22Rv1 (cell line): ENCODE measurements at regions not wholly inside any gene's neighbourhood (a gene's known extent, or its start where the extent isn't known, plus 50 kb on each side); places are given as distances from the start of the nearest gene placed in this dataset.

Experiments
- H3K27ac ChIP-seq: fragments of 450-650 bp; 2 replicates; pipeline ENCODE4 v1.5.1; 2017
- ZFX ChIP-seq: fragments of 450-650 bp; IDR thresholded peaks from 2 replicates; pipeline ENCODE4 v1.6.1; 2017; ENCODE audit warnings: antibody characterized with exemption, borderline replicate concordance
- TF ChIP-seq, protein P1 (sequence below): fragments of 450-650 bp; IDR thresholded peaks from 2 replicates; pipeline ENCODE4 v1.5.1; 2017; ENCODE audit warnings: mild to moderate bottlenecking

DNA sequence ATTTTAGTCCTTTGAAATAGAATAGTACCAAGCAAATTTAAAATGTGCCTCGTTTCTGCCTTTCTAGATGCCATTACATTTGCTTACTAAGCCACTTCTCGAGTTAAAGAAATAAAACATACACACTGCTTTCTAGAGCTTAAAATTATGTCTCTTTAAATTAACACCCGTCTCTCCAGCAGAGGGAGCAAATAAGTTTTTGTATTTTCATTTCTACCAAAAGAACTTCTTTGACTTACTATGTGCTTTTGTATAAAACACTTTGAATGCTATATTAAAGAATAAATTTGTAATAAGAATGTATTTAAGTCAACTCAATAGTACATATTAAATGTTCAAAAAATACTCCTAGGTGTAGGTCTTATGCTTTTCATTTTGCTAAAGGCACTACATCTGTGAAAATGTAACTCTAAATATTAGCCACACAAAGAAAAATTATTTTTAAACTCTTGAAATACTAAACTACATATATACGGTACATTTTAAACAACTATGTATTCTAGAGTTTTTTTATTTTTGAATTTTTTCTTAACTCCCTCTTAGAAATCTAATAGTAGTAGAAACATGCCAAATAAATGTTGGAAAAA, 269.3 kb upstream of the MIR17HG start:
- peak overlapping the region; percentile 44 for H3K27ac ChIP-seq
- TF ChIP-seq, protein P1, sequence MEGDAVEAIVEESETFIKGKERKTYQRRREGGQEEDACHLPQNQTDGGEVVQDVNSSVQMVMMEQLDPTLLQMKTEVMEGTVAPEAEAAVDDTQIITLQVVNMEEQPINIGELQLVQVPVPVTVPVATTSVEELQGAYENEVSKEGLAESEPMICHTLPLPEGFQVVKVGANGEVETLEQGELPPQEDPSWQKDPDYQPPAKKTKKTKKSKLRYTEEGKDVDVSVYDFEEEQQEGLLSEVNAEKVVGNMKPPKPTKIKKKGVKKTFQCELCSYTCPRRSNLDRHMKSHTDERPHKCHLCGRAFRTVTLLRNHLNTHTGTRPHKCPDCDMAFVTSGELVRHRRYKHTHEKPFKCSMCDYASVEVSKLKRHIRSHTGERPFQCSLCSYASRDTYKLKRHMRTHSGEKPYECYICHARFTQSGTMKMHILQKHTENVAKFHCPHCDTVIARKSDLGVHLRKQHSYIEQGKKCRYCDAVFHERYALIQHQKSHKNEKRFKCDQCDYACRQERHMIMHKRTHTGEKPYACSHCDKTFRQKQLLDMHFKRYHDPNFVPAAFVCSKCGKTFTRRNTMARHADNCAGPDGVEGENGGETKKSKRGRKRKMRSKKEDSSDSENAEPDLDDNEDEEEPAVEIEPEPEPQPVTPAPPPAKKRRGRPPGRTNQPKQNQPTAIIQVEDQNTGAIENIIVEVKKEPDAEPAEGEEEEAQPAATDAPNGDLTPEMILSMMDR: peak; percentile 76
- TF ChIP-seq ZFX: no peak

GRCh38 chr13:91079176-91079575, 268.3 kb upstream of the MIR17HG start:
- TF ChIP-seq ZFX: no peak
- TF ChIP-seq, protein P1: no peak
- no peak overlapping the region for H3K27ac ChIP-seq

- no peak overlapping the region for H3K27ac ChIP-seq
- TF ChIP-seq ZFX: no peak
- TF ChIP-seq, protein P1: no peak
Measured at GRCh38 chr13:91085127-91085526, 262.4 kb upstream of the MIR17HG start.

DNA sequence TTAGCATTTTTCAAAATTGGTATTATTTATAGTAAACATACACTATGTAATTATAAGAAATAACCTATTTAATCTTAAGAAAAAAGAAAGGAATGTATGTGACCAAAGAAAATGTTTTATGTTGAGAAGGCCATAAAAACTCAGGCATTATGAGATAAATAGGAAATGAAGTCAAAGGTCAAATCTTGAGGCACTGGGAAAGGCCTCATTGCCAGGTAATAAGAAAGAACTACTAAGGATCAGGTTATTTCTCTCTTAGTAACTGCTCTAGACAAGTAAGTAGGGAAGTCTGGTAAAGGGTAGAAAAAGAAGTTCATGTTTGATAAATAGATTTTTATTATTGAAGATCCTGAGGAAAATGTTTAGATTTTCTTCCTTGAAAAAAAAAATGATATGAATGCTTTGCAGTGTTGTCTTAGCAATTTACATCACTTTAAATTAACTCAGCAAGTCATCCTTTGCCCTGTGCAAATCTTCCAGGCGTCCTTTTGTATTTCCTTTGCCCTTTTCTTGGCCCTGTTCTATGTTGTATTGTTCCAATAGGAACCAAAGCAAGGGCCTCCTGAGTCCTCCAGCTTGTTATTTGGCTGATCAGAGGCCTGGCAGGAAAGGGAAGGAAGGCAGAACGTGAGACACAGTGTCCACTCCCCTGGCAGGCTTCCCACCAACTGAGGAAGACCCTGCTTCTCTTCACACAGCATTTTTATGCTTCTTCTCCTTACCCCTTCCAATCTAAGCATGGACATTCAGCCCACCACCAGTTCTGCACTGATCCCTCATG, 260.4 kb upstream of the MIR17HG start:
- H3K27ac ChIP-seq: no peak overlapping the region
- TF ChIP-seq, protein P1: no peak
- no peak for TF ChIP-seq ZFX

- TF ChIP-seq ZFX: no peak
- TF ChIP-seq, protein P1: no peak
- H3K27ac ChIP-seq: no peak overlapping the region
Measured at GRCh38 chr13:91097269-91097668, 250.2 kb upstream of the MIR17HG start.

- TF ChIP-seq, protein P1: no peak
Measured at GRCh38 chr13:91099877-91100276, 247.6 kb upstream of the MIR17HG start.

GRCh38 chr13:91100944-91101343, 246.5 kb upstream of the MIR17HG start:
- H3K27ac ChIP-seq: no peak overlapping the region
- TF ChIP-seq, protein P1: no peak
- no peak for TF ChIP-seq ZFX

More at GRCh38 chr13:91099877-91100276, 247.6 kb upstream of the MIR17HG start:
- no peak overlapping the region for H3K27ac ChIP-seq
